Mesenchymal stem cell (in vitro differentiated cells and primary cell): ENCODE measurements at regions not wholly inside any gene's neighbourhood (a gene's known extent, or its start where the extent isn't known, plus 50 kb on each side); places are given as distances from the start of the nearest gene placed in this dataset.
"Not testable (repeated sequence)": the region's sequence is repeated elsewhere in the genome, so short reads cannot be mapped to it uniquely, and the experiment has no call there.

ENCODE experiments used
- DNase-seq: peaks from one replicate; pipeline ENCODE4 v3.0.0-alpha.2; 2013
- H2AFZ ChIP-seq: one replicate; pipeline ENCODE4 v1.6.1; 2013; ENCODE audit warnings: low read depth, mild to moderate bottlenecking, control low read depth, inconsistent platforms, low read length, moderate library complexity
- H2AK5ac ChIP-seq: 2 replicates; pipeline ENCODE4 v1.6.1; 2013; ENCODE audit warnings: low read length, moderate library complexity, mild to moderate bottlenecking, inconsistent platforms; ENCODE audit not compliant: severe bottlenecking
- H2BK120ac ChIP-seq: one replicate; pipeline ENCODE4 v1.6.1; 2013; ENCODE audit warnings: low read depth, mild to moderate bottlenecking, inconsistent platforms, low read length, moderate library complexity
- H2BK12ac ChIP-seq, 2 experiments: one replicate each; pipeline ENCODE4 v1.6.1; 2013; ENCODE audit warnings: inconsistent platforms in 2 of 2, low read length in 2 of 2, mild to moderate bottlenecking in 2 of 2, moderate library complexity in 2 of 2, control low read depth in 1 of 2
- H2BK15ac ChIP-seq: one replicate; pipeline ENCODE4 v1.6.1; 2013; ENCODE audit warnings: mild to moderate bottlenecking, low read depth, inconsistent platforms; ENCODE audit not compliant: poor library complexity, severe bottlenecking
- H2BK5ac ChIP-seq: 2 replicates; pipeline ENCODE4 v1.6.1; 2013; ENCODE audit warnings: low read depth, mild to moderate bottlenecking, low read length, control low read depth, inconsistent platforms; ENCODE audit not compliant: poor library complexity, severe bottlenecking
- H3K14ac ChIP-seq, 2 experiments: one replicate each; pipeline ENCODE4 v1.6.1; 2013; ENCODE audit warnings: inconsistent platforms in 2 of 2, low read length in 2 of 2, control low read depth in 1 of 2, mild to moderate bottlenecking in 1 of 2, moderate library complexity in 1 of 2
- H3K18ac ChIP-seq, 2 experiments: one replicate each; pipeline ENCODE4 v1.6.1; 2013; ENCODE audit warnings: inconsistent platforms in 2 of 2, low read length in 2 of 2, control low read depth in 1 of 2, low read depth in 1 of 2, mild to moderate bottlenecking in 1 of 2
- H3K23ac ChIP-seq, 2 experiments: one replicate each; pipeline ENCODE4 v1.6.1; 2013; ENCODE audit warnings: inconsistent platforms in 2 of 2, low read length in 2 of 2, mild to moderate bottlenecking in 2 of 2, moderate library complexity in 2 of 2, control low read depth in 1 of 2
- H3K27ac ChIP-seq: 2 replicates; pipeline ENCODE4 v1.5.1; 2013; ENCODE audit warnings: mild to moderate bottlenecking, moderate library complexity, low read length, control low read depth, inconsistent platforms; ENCODE audit not compliant: poor library complexity, severe bottlenecking
- H3K27me3 ChIP-seq, 2 experiments: 2 replicates each; pipeline versions ENCODE4 v1.6.1 to v1.7.0; 2013; ENCODE audit warnings: low read length in 2 of 2, mild to moderate bottlenecking in 2 of 2, moderate library complexity in 2 of 2, control low read depth in 1 of 2, inconsistent platforms in 1 of 2; ENCODE audit not compliant: control insufficient read depth in 1 of 2, insufficient read depth in 1 of 2
- H3K36me3 ChIP-seq, 2 experiments: 2 replicates each; pipeline versions ENCODE4 v1.6.1 to v1.7.0; 2013; ENCODE audit warnings: low read length in 2 of 2, control low read depth in 1 of 2, inconsistent platforms in 1 of 2, low read depth in 1 of 2, mild to moderate bottlenecking in 1 of 2; ENCODE audit not compliant: insufficient read depth in 2 of 2, control insufficient read depth in 1 of 2
- H3K4ac ChIP-seq, 2 experiments: one replicate each; pipeline ENCODE4 v1.6.1; 2013; ENCODE audit warnings: inconsistent platforms in 2 of 2, low read length in 2 of 2, mild to moderate bottlenecking in 2 of 2, moderate library complexity in 2 of 2, control low read depth in 1 of 2, low read depth in 1 of 2
- H3K4me1 ChIP-seq: 2 replicates; pipeline ENCODE4 v1.6.1; 2013; ENCODE audit warnings: low read depth, low read length, control low read depth; ENCODE audit not compliant: control insufficient read depth, insufficient read depth
- H3K4me2 ChIP-seq: 2 replicates; pipeline ENCODE4 v1.6.1; 2013; ENCODE audit warnings: low read length, mild to moderate bottlenecking, inconsistent platforms; ENCODE audit not compliant: poor library complexity, severe bottlenecking
- H3K4me3 ChIP-seq, 2 experiments: 2 replicates each; pipeline versions ENCODE4 v1.5.1 to v1.7.0; 2013; ENCODE audit warnings: low read length in 2 of 2, mild to moderate bottlenecking in 2 of 2, control low read depth in 1 of 2, low read depth in 1 of 2; ENCODE audit not compliant: insufficient read depth in 1 of 2
- H3K79me1 ChIP-seq: replicated peaks from 2 replicates; pipeline ENCODE4 v1.6.1; 2013; ENCODE audit warnings: mild to moderate bottlenecking, control low read depth, low read length, inconsistent platforms; ENCODE audit not compliant: poor library complexity, severe bottlenecking
- H3K9ac ChIP-seq: 2 replicates; pipeline ENCODE4 v1.7.0; 2013; ENCODE audit warnings: mild to moderate bottlenecking, low read length, moderate library complexity
- H3K9me3 ChIP-seq: 2 replicates; pipeline ENCODE4 v1.7.0; 2013; ENCODE audit warnings: mild to moderate bottlenecking, low read length; ENCODE audit not compliant: control insufficient read depth
- H4K8ac ChIP-seq: one replicate; pipeline ENCODE4 v1.6.1; 2013; ENCODE audit warnings: inconsistent platforms, mild to moderate bottlenecking, low read length, moderate library complexity
- H4K91ac ChIP-seq: one replicate; pipeline ENCODE4 v1.6.1; 2013; ENCODE audit warnings: mild to moderate bottlenecking, low read length, inconsistent platforms
- WGBS: methylation state at CpG from one replicate; pipeline ENCODE4 v1.1.7; 2013; ENCODE audit warnings: mixed read lengths; 5-methylcytosine and 5-hydroxymethylcytosine counted together

DNA sequence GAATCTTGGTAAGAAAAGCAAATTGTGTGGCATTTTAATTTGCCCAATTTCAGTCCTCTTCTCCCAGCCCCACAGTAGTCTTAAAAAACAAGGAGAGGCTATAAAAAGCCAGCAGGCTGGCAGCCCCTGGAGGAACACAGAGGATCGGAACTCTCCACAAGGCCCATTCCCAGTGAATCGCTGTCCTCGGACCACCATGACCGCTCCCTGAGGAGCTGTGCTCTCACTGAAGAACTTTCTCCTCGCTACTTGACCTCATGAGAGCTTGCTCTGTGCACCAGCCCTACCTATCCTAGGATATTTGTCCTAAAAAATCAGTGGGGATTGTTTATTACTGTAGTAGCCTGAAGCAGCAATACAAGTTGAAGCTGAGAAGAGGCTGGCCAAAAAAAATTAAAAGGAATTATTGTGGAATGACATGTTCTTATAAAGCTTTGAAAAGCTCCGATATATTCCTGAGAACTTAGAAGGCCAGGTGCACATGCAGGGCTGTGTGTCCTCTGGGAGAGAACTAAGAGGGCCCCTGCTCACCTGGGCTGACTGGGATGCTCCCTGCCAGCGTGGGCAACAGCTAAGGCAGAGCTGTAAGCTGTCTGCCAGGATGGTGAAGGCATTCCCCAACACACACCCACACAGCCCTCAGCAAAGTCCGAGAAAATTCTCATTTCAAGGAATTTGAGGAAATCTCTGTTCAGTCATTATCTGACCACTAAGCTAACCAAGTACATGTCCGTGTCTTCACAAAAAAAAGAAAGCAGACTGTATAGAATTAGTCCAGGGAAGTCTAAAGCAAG lies 148.8 kb upstream of the SFSWAP start:
- no peak overlapping the region for H2BK5ac ChIP-seq
- no peak overlapping the region for H2AK5ac ChIP-seq
- no peak overlapping the region for H4K91ac ChIP-seq
- H3K9me3 ChIP-seq, result no peaks in the 10 kb centered on the region
- no peaks in the 10 kb centered on the region for H3K79me1 ChIP-seq
- no peak overlapping the region for H3K27ac ChIP-seq
- H3K9ac ChIP-seq, result no peak overlapping the region
- peaks cover 0 to 31% of the 10 kb centered on the region in 2 experiments for H3K27me3 ChIP-seq
- no peaks in the 10 kb centered on the region for H3K36me3 ChIP-seq
- H3K4me1 ChIP-seq, result no peaks in the 10 kb centered on the region
- no peak overlapping the region for H3K23ac ChIP-seq
- no peak overlapping the region for H2BK15ac ChIP-seq
- no peak overlapping the region for H2BK12ac ChIP-seq
- DNase-seq, result no peak
- no peak overlapping the region for H3K4ac ChIP-seq
- H4K8ac ChIP-seq, result no peak overlapping the region
- WGBS, result 73% methylated on average over 7 of the region's 9 CpGs
- no peak overlapping the region for H2AFZ ChIP-seq
- no peak overlapping the region for H3K14ac ChIP-seq
- H3K18ac ChIP-seq, result no peak overlapping the region
- no peak overlapping the region for H3K4me3 ChIP-seq
- no peak overlapping the region for H2BK120ac ChIP-seq
- no peak overlapping the region for H3K4me2 ChIP-seq

DNA sequence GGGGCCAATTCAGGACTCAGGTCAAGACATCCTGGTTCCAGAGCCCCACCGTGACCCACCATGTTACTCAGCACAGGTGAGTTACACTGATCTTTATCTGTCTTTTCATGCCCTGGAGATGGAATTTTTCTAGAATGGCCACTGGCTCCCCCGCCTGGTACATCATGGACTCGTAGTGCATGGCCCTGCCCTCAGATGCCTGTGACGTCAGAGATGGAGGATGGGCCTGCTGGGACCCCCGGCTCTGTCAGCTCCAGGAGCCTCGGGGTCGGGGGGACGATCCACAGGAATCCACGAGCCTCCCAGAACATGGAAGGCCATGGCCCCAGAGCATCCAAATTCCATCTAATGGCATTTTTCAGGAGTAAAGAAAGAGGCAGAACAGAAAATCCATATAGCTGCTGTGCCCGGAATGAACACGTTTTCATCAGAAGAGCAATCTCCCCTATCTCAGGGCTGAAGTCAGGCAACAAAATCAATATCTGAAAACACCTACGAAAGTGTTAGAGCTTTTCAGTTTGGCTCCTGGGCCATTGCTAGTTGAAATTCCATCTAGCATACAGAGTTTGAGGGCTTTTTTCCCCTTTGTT lies 146.7 kb upstream of the SFSWAP start:
- H3K79me1 ChIP-seq, H3K4me2 ChIP-seq, H2AFZ ChIP-seq, H3K4ac ChIP-seq, H3K4me1 ChIP-seq, H2AK5ac ChIP-seq, H3K14ac ChIP-seq, H3K4me3 ChIP-seq, H3K9me3 ChIP-seq, H3K27ac ChIP-seq, H2BK15ac ChIP-seq, H2BK12ac ChIP-seq, H2BK120ac ChIP-seq, H4K8ac ChIP-seq, H2BK5ac ChIP-seq, H3K9ac ChIP-seq, H3K23ac ChIP-seq, DNase-seq, H3K18ac ChIP-seq, H4K91ac ChIP-seq, H3K36me3 ChIP-seq: not testable (repeated sequence)
- H3K27me3 ChIP-seq, result peaks cover 0 to 36% of the 10 kb centered on the region in 2 experiments
- WGBS, result 54% methylated on average over 11 of the region's 12 CpGs

DNA sequence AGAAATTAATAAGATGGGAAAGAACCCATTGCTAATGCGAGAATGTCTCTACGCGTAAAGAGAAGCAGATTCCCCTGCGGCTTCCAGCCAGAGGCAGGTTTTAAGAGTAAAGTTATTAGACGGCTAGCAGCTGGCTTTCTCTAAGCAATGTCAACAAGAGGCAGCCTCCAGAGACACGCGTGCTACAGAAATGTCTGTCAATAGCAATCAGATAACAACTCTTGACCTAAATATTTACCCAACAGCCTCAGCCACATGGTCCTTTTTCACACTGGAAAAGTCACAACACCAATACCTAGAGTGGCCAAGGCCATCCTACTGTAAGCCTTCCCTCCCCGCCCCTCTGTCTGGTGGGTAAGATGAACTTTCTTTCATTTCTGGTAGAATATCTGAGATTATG lies 146.0 kb upstream of the SFSWAP start:
- Histone ChIP-seq H3K23ac (no peak overlapping the region), H3K4me3 (no peak overlapping the region), H3K36me3 (no peaks in the 10 kb centered on the region), H2BK120ac (no peak overlapping the region), H2AFZ (no peak overlapping the region), H2BK12ac (no peak overlapping the region), H2BK15ac (no peak overlapping the region), H3K4me1 (no peaks in the 10 kb centered on the region), H4K8ac (no peak overlapping the region), H3K9me3 (no peaks in the 10 kb centered on the region), H2AK5ac (no peak overlapping the region), H3K14ac (no peak overlapping the region), H3K4ac (no peak overlapping the region), H3K4me2 (no peak overlapping the region), H3K9ac (no peak overlapping the region), H4K91ac (no peak overlapping the region), H3K79me1 (no peaks in the 10 kb centered on the region), H3K27me3 (peaks cover 0 to 37% of the 10 kb centered on the region in 2 experiments), H2BK5ac (no peak overlapping the region), H3K27ac (no peak overlapping the region), H3K18ac (no peak overlapping the region)
- 56% methylated on average over 7 of the region's 8 CpGs for WGBS
- no peak for DNase-seq

DNA sequence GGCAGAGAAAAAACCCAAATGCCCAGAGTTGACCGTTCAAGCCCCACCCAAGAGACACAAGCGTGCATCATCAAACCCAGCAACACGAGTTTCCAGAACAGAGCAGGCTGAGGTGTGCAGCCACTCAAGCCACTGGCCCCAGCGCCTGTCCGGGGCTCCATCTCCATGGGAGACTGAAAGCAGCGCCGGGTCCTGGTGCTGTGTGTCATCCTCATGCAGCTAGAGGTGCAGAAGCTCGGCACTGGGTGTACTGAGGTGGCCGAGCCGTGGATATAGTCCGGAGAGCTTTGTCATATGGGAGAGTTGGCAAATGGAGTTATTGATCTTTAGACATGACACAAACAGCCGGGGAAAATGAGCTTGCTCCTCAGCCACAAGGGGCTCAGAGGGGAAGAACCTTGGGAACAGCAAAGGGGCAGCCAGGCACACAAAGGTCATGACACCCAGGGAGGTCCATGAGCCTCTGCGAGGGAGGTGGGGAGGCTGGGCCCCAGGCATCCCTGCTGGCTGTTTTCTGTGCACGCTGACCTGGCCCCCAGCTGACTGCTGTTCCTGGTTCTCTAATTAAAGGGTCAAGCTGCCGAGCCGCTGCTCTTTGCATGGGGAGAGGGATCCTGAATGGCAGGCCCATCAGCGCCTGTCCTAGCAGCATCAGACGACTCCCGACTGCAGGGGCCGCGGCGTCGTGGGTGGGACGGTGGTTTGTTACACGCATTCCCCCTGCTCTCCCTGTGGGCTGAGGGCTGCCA lies 145.4 kb upstream of the SFSWAP start:
- peaks cover 0 to 39% of the 10 kb centered on the region in 2 experiments for H3K27me3 ChIP-seq
- 71% methylated on average over 25 of the region's 25 CpGs for WGBS
- no peaks in the 10 kb centered on the region for H3K9me3 ChIP-seq
- H4K91ac ChIP-seq, result no peak overlapping the region
- H3K4me1 ChIP-seq, result no peaks in the 10 kb centered on the region
- H3K18ac ChIP-seq, result no peak overlapping the region
- no peak overlapping the region for H3K9ac ChIP-seq
- H2BK12ac ChIP-seq, result no peak overlapping the region
- H2BK5ac ChIP-seq, result no peak overlapping the region
- no peak overlapping the region for H3K23ac ChIP-seq
- H3K4me2 ChIP-seq, result no peak overlapping the region
- no peak for DNase-seq
- no peak overlapping the region for H3K4ac ChIP-seq
- no peak overlapping the region for H3K14ac ChIP-seq
- H2AK5ac ChIP-seq, result no peak overlapping the region
- H3K36me3 ChIP-seq, result no peaks in the 10 kb centered on the region
- no peak overlapping the region for H2AFZ ChIP-seq
- no peak overlapping the region for H2BK15ac ChIP-seq
- no peak overlapping the region for H3K27ac ChIP-seq
- no peaks in the 10 kb centered on the region for H3K79me1 ChIP-seq
- H2BK120ac ChIP-seq, result no peak overlapping the region
- no peak overlapping the region for H3K4me3 ChIP-seq
- H4K8ac ChIP-seq, result no peak overlapping the region
